ENCODE measurements at regions not wholly inside any gene's neighbourhood (a gene's known extent, or its start where the extent isn't known, plus 50 kb on each side); places are given as distances from the start of the nearest gene placed in this dataset.

DNA sequence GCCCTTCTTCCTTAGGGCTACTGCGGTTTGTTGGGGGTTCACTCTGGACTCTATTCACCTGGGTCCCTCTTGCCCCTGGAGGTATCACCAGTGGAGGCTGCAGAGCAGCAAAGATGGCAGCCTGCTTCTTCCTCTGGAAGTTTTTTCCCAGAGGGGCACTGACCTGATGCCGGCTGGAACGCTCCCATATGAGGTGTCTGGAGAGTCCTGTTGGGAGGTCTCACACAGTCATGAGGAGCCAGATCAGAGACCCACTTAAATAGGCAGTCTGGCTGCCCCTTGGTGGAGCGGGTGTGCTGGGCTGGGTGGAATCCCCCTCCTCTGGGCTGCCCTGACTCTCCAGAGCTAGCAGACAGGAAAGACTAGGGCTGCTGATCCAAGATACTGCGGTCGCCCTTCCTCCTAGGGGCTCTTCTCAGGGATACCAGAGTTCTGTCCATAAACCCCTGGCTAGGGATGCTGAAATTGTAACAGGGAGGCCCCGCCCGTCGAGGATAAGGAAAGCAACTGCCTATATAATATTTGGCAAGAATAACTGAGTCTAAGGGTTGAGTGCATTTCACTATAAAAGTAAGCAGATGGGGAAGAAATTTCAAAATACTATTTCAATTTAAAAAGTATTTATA lies 140.7 kb downstream of the NOL4 start:
- ATAC-seq: no peak
- no peak for TF ChIP-seq ZNF70 (CRISPR knock-in tag; IDR thresholded peaks at IDR 0.05)
- no peak for TF ChIP-seq TCF4 (CRISPR knock-in tag; IDR thresholded peaks at IDR 0.05; ENCODE audit: borderline replicate concordance)
- TF ChIP-seq, protein P1, sequence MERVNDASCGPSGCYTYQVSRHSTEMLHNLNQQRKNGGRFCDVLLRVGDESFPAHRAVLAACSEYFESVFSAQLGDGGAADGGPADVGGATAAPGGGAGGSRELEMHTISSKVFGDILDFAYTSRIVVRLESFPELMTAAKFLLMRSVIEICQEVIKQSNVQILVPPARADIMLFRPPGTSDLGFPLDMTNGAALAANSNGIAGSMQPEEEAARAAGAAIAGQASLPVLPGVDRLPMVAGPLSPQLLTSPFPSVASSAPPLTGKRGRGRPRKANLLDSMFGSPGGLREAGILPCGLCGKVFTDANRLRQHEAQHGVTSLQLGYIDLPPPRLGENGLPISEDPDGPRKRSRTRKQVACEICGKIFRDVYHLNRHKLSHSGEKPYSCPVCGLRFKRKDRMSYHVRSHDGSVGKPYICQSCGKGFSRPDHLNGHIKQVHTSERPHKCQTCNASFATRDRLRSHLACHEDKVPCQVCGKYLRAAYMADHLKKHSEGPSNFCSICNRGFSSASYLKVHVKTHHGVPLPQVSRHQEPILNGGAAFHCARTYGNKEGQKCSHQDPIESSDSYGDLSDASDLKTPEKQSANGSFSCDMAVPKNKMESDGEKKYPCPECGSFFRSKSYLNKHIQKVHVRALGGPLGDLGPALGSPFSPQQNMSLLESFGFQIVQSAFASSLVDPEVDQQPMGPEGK (CRISPR knock-in tag; IDR thresholded peaks at IDR 0.05; ENCODE audit: borderline replicate concordance): no peak
- no peak for TF ChIP-seq ZC3H10 (CRISPR knock-in tag; IDR thresholded peaks at IDR 0.05)
- no peak for TF ChIP-seq PPARA (CRISPR knock-in tag; IDR thresholded peaks at IDR 0.05; ENCODE audit: borderline replicate concordance)
- no peak for TF ChIP-seq CSDC2 (CRISPR knock-in tag; IDR thresholded peaks at IDR 0.05)
- TF ChIP-seq, protein P2, sequence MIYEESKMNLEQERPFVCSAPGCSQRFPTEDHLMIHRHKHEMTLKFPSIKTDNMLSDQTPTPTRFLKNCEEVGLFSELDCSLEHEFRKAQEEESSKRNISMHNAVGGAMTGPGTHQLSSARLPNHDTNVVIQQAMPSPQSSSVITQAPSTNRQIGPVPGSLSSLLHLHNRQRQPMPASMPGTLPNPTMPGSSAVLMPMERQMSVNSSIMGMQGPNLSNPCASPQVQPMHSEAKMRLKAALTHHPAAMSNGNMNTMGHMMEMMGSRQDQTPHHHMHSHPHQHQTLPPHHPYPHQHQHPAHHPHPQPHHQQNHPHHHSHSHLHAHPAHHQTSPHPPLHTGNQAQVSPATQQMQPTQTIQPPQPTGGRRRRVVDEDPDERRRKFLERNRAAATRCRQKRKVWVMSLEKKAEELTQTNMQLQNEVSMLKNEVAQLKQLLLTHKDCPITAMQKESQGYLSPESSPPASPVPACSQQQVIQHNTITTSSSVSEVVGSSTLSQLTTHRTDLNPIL (CRISPR knock-in tag; IDR thresholded peaks at IDR 0.05; ENCODE audit: low read depth): no peak
- no peak for TF ChIP-seq ARNTL (CRISPR knock-in tag; IDR thresholded peaks at IDR 0.05; ENCODE audit: borderline replicate concordance, low read depth)

DNA sequence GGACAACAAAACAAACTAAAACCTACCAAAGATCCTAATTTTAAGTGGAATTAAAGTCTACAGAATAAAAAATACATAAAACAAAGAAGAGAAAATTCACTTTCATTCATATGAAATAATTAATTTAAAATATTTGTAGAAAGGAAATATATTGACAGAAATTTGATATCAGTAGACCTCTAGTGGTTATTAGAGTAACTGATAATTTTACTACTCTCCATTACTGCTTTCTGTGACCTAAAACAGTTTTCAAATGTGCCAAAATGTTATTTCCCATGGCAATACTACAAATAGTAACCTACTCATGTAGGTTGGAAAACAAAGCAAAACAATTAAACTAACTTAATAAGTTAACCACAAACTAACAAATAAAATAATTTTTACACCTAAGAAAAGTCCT lies 147.1 kb downstream of the NOL4 start:
- TF ChIP-seq GLIS3 (CRISPR knock-in tag; IDR thresholded peaks at IDR 0.05) (no peak), BACH2 (CRISPR knock-in tag; IDR thresholded peaks at IDR 0.05; ENCODE audit: borderline replicate concordance) (no peak), RARB (CRISPR knock-in tag; IDR thresholded peaks at IDR 0.05) (no peak), TOX (CRISPR knock-in tag; IDR thresholded peaks at IDR 0.05; ENCODE audit: borderline replicate concordance) (no peak), ZC3H10 (CRISPR knock-in tag; IDR thresholded peaks at IDR 0.05) (no peak), CSDC2 (CRISPR knock-in tag; IDR thresholded peaks at IDR 0.05) (no peak), SNAI2 (CRISPR knock-in tag; IDR thresholded peaks at IDR 0.05) (no peak), ISL1 (CRISPR knock-in tag; IDR thresholded peaks at IDR 0.05) (no peak), TCF4 (CRISPR knock-in tag; IDR thresholded peaks at IDR 0.05; ENCODE audit: borderline replicate concordance) (no peak), ARNTL (CRISPR knock-in tag; IDR thresholded peaks at IDR 0.05; ENCODE audit: borderline replicate concordance, low read depth) (no peak), PPARA (CRISPR knock-in tag; IDR thresholded peaks at IDR 0.05; ENCODE audit: borderline replicate concordance) (no peak), ZFP30 (CRISPR knock-in tag; IDR thresholded peaks at IDR 0.05) (no peak), ZNF8 (CRISPR knock-in tag; IDR thresholded peaks at IDR 0.05) (no peak)
- TF ChIP-seq, protein P3, sequence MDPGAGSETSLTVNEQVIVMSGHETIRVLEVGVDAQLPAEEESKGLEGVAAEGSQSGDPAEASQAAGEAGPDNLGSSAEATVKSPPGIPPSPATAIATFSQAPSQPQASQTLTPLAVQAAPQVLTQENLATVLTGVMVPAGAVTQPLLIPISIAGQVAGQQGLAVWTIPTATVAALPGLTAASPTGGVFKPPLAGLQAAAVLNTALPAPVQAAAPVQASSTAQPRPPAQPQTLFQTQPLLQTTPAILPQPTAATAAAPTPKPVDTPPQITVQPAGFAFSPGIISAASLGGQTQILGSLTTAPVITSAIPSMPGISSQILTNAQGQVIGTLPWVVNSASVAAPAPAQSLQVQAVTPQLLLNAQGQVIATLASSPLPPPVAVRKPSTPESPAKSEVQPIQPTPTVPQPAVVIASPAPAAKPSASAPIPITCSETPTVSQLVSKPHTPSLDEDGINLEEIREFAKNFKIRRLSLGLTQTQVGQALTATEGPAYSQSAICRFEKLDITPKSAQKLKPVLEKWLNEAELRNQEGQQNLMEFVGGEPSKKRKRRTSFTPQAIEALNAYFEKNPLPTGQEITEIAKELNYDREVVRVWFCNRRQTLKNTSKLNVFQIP (CRISPR knock-in tag; IDR thresholded peaks at IDR 0.05; ENCODE audit: borderline replicate concordance, low read depth): no peak
- TF ChIP-seq, protein P4, sequence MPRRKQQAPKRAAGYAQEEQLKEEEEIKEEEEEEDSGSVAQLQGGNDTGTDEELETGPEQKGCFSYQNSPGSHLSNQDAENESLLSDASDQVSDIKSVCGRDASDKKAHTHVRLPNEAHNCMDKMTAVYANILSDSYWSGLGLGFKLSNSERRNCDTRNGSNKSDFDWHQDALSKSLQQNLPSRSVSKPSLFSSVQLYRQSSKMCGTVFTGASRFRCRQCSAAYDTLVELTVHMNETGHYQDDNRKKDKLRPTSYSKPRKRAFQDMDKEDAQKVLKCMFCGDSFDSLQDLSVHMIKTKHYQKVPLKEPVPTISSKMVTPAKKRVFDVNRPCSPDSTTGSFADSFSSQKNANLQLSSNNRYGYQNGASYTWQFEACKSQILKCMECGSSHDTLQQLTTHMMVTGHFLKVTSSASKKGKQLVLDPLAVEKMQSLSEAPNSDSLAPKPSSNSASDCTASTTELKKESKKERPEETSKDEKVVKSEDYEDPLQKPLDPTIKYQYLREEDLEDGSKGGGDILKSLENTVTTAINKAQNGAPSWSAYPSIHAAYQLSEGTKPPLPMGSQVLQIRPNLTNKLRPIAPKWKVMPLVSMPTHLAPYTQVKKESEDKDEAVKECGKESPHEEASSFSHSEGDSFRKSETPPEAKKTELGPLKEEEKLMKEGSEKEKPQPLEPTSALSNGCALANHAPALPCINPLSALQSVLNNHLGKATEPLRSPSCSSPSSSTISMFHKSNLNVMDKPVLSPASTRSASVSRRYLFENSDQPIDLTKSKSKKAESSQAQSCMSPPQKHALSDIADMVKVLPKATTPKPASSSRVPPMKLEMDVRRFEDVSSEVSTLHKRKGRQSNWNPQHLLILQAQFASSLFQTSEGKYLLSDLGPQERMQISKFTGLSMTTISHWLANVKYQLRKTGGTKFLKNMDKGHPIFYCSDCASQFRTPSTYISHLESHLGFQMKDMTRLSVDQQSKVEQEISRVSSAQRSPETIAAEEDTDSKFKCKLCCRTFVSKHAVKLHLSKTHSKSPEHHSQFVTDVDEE (CRISPR knock-in tag; IDR thresholded peaks at IDR 0.05): no peak
- TF ChIP-seq, protein P5, sequence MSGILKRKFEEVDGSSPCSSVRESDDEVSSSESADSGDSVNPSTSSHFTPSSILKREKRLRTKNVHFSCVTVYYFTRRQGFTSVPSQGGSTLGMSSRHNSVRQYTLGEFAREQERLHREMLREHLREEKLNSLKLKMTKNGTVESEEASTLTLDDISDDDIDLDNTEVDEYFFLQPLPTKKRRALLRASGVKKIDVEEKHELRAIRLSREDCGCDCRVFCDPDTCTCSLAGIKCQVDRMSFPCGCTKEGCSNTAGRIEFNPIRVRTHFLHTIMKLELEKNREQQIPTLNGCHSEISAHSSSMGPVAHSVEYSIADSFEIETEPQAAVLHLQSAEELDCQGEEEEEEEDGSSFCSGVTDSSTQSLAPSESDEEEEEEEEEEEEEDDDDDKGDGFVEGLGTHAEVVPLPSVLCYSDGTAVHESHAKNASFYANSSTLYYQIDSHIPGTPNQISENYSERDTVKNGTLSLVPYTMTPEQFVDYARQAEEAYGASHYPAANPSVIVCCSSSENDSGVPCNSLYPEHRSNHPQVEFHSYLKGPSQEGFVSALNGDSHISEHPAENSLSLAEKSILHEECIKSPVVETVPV (CRISPR knock-in tag; IDR thresholded peaks at IDR 0.05): no peak
- TF ChIP-seq, protein P1 (CRISPR knock-in tag; IDR thresholded peaks at IDR 0.05; ENCODE audit: borderline replicate concordance): no peak
- ATAC-seq: no peak

All from SK-N-SH treated with all-trans-retinoic acid at 6 μM for 48 hours (cell line).